GM18867 (cell line): ENCODE measurements at regions not wholly inside any gene's neighbourhood (a gene's known extent, or its start where the extent isn't known, plus 50 kb on each side); places are given as distances from the start of the nearest gene placed in this dataset.
A peak's percentile ranks its signal among the peaks of the same experiment; 100 is the strongest.

ENCODE experiments used
- ATAC-seq: cut with Tn5 transposase; IDR thresholded peaks from one replicate; pipeline ENCODE4 v1.9.1; 2021; ENCODE audit warnings: mild to moderate bottlenecking, moderate library complexity; ENCODE audit not compliant: unreplicated experiment

DNA sequence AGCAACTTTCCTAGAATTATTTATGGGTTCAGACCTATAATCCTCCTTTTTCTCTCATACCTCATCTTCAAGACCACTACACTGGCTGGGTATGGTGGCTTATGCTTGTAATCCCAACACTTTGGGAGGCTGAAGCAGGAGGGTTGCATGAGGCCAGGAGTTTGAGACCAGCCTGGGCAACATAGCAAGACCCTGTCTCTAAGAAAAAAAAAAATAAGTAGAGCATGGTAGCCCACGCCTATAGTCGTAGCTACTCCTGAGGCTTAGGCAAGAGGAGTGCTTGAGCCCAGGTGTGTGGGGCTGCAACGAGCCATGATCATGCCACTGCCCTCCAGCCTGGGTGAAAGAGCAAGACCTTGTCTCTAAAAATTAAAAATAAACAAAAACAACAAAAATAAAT, 832.4 kb downstream of the PCDH18 start:
- ATAC-seq = no peak

DNA sequence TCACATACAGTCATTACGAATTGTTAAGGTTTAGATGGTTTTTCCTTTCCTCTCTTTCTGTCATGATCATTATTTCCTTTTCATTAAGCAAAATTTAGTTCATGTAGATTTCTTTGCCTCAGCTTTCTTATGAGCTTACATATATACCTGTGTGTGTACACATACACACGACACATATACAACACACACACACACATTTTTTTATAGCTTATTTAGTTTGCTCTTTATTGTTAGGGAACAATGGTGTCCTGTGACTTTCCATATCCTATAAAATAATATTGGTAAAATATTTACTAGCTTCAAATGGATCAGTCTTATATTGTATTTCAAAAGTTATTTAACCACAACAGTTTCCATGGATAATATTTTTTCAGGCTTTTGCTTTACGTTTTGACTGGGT, 840.7 kb downstream of the PCDH18 start:
- no peak for ATAC-seq

GRCh38 chr4:136690360-136690759, 841.9 kb downstream of the PCDH18 start:
- no peak for ATAC-seq

DNA sequence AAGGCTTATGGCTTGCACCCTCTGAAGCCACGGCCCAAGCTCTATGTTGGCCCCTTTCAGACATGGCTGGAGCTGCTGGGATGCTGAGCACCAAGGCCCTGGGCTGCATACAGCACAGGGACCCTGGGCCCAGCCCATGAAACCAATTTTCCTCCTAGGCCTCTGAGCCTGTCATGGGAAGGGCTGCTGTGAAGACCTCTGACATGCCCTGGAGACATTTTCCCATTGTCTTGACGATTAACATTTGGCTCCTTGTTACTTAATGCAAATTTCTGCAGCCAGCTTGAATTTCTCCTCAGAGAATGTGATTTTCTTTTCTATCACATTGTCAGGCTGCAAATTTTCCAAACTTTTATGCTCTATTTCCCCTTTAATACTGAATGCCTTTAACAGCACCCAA, 844.7 kb downstream of the PCDH18 start:
- ATAC-seq = no peak

DNA sequence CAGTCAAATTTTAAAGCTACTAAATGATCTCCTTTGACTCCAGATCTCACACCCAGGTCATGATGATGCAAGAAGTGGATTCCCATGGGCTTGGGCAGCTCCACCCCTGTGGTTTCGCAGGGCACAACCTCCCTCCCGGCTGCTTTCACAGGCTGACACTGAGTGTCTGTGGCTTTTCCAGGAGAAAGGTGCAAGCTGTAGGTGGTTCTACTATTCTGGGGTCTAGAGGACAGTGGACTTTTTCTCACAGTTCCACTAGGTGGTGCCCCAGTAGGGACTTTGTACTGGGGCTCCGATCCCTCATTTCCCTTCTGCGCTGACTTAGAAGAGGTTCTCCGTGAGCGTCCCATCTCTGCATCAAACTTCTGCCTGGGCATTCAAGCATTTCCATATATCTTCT, 845.2 kb downstream of the PCDH18 start:
- no peak for ATAC-seq

DNA sequence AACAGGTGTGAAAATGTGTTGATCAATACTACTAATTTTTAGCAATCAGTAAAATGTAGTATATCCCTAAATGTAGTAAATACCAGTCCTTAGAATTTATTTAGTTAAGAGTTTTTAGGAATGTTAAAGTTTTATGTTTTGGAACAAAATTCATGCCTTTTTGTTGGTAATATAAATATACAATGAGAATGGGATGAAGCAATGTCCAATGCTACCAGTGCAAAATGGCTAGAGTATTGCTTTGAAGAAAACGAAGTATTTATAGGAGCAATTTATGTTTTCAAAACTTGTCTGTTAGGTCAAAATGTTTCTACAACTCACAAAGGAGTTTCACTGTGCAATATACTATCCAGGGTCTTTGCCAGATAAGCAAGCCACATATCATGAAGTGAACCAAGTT, 851.5 kb downstream of the PCDH18 start:
- ATAC-seq = no peak

DNA sequence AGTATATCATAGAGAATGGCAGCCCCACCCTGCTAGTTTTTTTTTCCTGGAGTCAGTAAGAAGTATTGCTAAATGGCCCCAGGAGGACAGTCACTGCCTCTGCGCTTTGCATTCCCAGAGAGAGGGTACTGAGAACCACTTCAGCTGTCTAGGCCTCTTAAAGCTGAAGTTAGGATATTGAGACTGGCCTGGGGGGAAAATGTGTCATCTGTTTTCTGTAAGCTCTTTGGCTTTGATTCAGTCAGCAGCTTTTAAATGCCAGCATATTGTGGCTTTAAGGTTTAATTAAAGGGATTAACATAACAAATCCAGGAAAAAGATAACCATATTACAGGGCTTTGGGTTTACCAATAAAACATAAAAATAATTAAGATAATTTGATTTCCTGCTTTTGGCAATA, 852.0 kb downstream of the PCDH18 start:
- ATAC-seq = no peak

- ATAC-seq = no peak
Observed at GRCh38 chr4:136670265-136670664, 862.0 kb downstream of the PCDH18 start.

- ATAC-seq = no peak
Observed at GRCh38 chr4:136664988-136665387, 867.3 kb downstream of the PCDH18 start.

GRCh38 chr4:136662539-136662938, 869.8 kb downstream of the PCDH18 start:
- ATAC-seq = no peak

DNA sequence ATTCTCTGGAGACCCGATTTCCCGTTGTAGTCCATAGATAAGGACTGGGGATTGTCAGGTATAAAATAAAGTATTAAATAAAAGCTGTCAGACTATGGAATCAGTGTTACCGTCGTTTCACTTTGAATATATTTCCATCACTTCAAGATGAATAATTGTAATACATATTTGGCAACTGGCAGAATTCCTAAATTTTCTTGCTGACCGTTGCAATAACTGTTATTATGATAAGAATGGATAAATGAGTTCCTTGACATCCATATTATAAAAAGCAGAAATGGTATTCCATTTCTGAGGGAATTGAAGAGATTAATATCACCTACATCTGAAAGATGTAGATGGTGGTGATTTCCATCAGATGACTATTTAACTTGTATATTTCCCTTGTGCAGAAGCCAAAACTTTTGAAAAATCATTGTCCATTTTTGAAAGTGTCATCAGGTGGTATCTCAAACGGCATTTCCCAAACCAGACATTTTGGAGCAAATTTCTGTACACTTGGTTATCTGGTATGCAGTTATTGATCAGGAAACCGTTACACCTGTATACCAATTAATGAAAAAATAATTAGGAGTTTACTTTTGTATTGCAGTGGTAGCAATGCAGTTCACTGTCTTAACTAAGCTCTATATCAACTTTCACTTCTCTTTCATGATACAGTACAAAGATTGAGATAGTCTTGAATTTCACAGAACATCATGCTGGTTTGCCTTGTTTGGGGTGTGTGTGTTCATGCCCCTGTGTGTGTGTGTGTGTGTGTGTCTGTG, 878.5 kb downstream of the PCDH18 start:
- ATAC-seq = no peak

DNA sequence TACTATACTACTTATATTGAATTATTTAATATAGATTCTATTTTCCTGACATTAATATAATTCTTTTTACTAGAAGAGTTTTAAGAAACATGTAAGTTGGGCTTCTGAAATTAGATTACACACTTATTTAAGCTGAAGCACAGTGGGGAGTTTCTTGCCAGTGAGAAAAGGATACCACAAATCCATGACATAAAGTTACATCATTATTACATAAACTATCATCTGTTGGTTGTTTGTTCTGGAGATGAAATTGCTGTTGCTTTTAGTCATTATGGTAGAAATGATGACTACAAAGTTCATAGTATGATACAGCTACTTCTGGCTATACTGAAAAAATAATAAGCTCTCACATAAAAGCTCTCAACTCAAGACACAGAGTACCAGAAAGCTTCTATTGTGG, 880.4 kb downstream of the PCDH18 start:
- no peak for ATAC-seq

DNA sequence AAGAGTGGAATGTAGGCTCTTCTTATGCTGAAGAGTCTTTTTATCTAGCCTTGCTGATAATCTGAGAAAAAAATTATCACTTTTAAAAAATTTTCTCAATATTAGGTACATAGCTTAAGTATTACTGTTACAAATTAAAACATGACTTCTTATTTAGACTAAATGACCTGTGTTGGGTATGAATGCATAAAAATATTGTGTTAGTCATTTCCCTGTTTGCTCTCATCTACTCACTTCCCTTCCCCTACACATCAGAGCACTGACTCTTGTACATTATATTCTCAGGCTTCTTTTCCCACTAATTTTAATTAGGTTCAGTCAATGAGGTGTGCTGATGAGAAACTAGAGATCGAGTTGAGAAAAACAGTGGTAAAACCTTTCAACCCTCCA, 881.0 kb downstream of the PCDH18 start:
- peak; percentile 53 for ATAC-seq

DNA sequence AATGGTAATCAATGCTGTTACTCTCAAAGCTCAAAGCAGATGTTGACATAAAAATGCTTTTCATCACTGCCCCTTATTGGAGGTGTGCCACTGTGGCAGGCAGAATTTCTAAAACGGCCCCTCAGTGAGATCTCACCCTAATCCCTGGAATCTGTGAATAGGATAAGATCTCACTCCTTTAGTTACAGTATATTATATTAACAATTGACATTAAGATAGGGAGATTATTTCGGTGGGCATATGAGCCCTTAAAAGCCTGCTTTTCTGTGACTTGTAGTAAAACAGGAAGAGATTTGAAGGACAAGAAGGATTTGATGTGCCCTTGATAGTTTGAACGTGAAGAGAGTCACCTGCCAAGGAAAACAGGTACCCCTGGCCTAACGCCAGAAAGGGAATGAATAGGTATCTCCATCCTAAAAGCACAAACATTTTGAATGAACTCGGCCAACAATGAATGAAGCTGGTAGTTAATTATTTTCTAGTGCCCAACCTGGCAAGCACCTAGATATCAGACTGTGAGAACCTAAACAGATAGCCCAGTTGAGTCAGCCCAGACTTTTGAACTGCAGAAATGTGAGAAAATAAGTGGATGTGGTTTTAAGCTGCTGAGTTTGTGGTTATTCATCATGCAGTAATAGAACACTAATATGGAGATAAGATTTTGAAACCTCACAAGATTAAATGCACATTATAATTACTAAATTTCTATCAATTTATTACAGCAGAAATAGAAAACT, 881.6 kb downstream of the PCDH18 start:
- ATAC-seq = peak; percentile 90

DNA sequence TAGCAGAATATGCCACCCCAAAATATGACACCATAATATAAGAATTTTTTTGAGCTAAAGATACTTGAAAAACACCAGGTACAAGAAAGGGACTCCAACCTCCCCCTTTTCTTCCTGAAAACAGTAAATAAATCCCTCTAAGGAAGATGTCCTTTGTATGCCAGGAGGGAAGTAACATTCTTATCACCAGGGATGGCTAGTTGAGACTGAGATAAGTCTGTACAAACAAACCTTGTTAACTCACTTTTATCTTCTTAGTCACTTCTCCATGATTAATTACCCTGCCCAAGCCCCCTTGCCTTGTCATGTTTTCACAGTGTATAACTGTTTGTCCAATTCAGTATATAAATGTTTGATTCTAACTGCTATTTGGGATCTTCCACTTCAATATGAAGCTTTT, 888.0 kb downstream of the PCDH18 start:
- ATAC-seq = no peak

DNA sequence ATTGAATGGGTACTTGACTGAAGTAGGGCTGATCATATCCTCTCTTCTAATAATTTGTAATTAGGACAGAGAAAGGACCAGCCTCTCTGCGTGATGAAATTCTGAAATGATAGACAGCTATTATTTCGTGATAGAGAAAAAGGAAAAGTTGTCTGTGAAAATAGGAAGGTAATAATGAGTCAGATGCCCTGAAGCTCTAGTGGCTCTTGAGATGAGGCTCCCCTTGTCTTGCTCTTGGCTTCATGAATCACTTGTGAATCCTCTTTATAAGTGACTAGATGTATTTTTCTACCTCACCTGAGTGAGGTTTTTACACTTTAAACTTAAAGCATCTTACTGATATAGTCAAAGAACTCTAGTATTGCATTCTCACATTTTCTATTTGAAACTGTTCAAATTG, 888.9 kb downstream of the PCDH18 start:
- ATAC-seq = no peak

DNA sequence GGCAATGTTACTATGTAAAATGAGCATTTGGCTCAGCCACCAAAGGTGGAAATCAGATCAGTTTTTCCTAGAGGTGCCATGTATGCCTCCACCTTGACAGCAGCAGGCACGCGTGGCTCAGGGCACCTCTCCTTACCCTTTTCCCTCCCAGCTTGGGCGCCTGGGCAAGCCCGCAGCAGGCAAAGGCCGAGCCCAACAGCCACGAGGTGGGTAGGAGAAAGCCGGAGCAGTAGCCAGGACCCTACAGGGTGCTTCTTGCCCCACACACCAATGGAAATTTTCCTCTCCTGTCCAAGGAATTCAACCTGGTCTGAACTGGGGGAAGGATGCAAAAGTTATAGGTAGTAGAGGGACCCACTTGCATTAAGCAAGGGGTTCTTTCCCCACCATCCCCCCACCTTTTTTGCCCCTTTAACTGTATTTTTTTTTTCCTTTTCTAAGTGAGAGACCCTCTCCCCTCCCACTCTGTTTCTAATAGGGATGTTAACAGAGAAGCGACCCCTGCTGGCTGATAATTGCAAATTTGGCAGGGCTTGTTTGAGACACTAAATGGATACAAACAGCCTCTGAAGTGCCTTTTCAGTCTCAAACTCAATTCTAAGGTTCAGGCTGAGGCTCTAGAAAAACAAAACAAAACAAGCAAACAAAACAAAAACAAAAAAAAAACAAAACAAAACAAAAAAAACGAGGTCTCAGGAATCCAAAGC, 895.1 kb downstream of the PCDH18 start:
- peak; percentile 46 for ATAC-seq

GRCh38 chr4:136636155-136636554, 896.1 kb downstream of the PCDH18 start:
- no peak for ATAC-seq

DNA sequence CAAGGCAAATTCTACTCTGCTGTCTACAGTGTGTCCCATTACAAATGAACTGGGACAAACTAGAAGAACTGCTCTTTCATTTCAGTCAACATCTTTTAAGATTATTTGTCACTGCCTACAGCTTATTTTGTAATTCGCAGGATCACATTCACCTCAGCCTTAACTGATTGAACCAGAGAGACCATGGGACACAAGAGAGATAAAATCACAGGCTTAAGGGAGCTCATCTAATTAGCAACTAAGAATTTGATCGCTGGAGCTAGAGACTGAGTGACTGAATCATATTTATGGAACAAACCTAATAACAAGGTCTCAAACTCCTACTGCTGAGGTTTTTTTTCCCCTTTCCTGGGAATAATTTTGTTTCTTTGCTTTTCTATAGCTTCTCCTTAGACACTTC, 898.2 kb downstream of the PCDH18 start:
- ATAC-seq = no peak

- ATAC-seq = no peak
Observed at GRCh38 chr4:136599890-136600289, 932.4 kb downstream of the PCDH18 start.

- ATAC-seq = no peak
Observed at GRCh38 chr4:136590440-136590839, 941.9 kb downstream of the PCDH18 start.

GRCh38 chr4:136583567-136583966, 948.7 kb downstream of the PCDH18 start:
- no peak for ATAC-seq
